IMR-90 (cell line): ENCODE measurements at regions not wholly inside any gene's neighbourhood (a gene's known extent, or its start where the extent isn't known, plus 50 kb on each side); places are given as distances from the start of the nearest gene placed in this dataset.

ENCODE experiments used
- ATAC-seq: fragments of 200-7000 bp; cut with Tn5 transposase; 2 replicates; pipeline ENCODE4 v1.9.1; 2020; ENCODE audit warnings: low read depth, mild to moderate bottlenecking, moderate library complexity
- BruUV-seq: library from RNA; stranded (reverse); fragments of 400-500 nt; replicated peaks from 2 replicates; lab custom pipeline; 2021; lab: Mats Ljungman, UMichigan
- CTCF ChIA-PET: fragments of 300-600 bp; formaldehyde crosslinking; extraction: SDS; loops from one replicate; lab custom pipeline; 2021; ENCODE audit warnings: antibody characterized with exemption; lab: Yijun Ruan, JAX
- POLR2A ChIA-PET: fragments of 300-600 bp; sonication (Branson Sonifier 250); formaldehyde crosslinking; loops from one replicate; lab custom pipeline; 2022; ENCODE audit warnings: antibody characterized with exemption; ENCODE audit not compliant: unreplicated experiment; lab: Charles Lee
- DNase-seq: peaks from one replicate; pipeline ENCODE4 v3.0.0; 2013
- H2AFZ ChIP-seq: replicated peaks from 2 replicates; pipeline ENCODE3; 2013; ENCODE audit warnings: low read length, mild to moderate bottlenecking; ENCODE audit not compliant: poor library complexity
- H2AK5ac ChIP-seq: 2 replicates; pipeline ENCODE4 v1.6.1; 2013; ENCODE audit warnings: low read depth, low read length, inconsistent platforms
- H2AK9ac ChIP-seq: replicated peaks from 2 replicates; pipeline ENCODE3; 2013; ENCODE audit warnings: mild to moderate bottlenecking, low read depth, low read length, moderate library complexity; ENCODE audit not compliant: poor library complexity
- H2BK120ac ChIP-seq: 2 replicates; pipeline ENCODE4 v1.6.1; 2013; ENCODE audit warnings: low read depth, low read length, inconsistent platforms
- H2BK15ac ChIP-seq: 3 replicates; pipeline ENCODE4 v1.6.1; 2013; ENCODE audit warnings: low read depth, low read length, inconsistent platforms
- H2BK20ac ChIP-seq: 2 replicates; pipeline ENCODE4 v1.6.1; 2013; ENCODE audit warnings: low read depth, mild to moderate bottlenecking, inconsistent platforms, low read length, moderate library complexity
- H2BK5ac ChIP-seq: 2 replicates; pipeline ENCODE4 v1.6.1; 2013; ENCODE audit warnings: mild to moderate bottlenecking, low read depth, low read length, inconsistent platforms; ENCODE audit not compliant: poor library complexity, severe bottlenecking
- H3K14ac ChIP-seq: replicated peaks from 2 replicates; pipeline ENCODE4 v1.6.1; 2013; ENCODE audit warnings: low read depth, low read length, inconsistent platforms
- H3K18ac ChIP-seq: 2 replicates; pipeline ENCODE4 v1.6.1; 2013; ENCODE audit warnings: low read depth, low read length, control low read depth
- H3K23ac ChIP-seq: 2 replicates; pipeline ENCODE4 v1.6.1; 2013; ENCODE audit warnings: low read depth, low read length, inconsistent platforms
- H3K27ac ChIP-seq: 2 replicates; pipeline ENCODE4 v1.5.1; 2013; ENCODE audit warnings: mild to moderate bottlenecking, control low read depth, low read length; ENCODE audit not compliant: insufficient read depth
- H3K27me3 ChIP-seq: 2 replicates; pipeline ENCODE4 v1.6.1; 2013; ENCODE audit warnings: low read length; ENCODE audit not compliant: control insufficient read depth, insufficient read depth
- H3K36me3 ChIP-seq: 2 replicates; pipeline ENCODE4 v1.6.1; 2013; ENCODE audit warnings: low read length, mixed read lengths; ENCODE audit not compliant: control insufficient read depth, insufficient read depth
- H3K4ac ChIP-seq: 2 replicates; pipeline ENCODE4 v1.6.1; 2013; ENCODE audit warnings: low read depth, low read length, inconsistent platforms
- H3K4me1 ChIP-seq: 2 replicates; pipeline ENCODE4 v1.6.1; 2013; ENCODE audit warnings: low read length, mixed read lengths; ENCODE audit not compliant: control insufficient read depth, insufficient read depth
- H3K4me2 ChIP-seq: 2 replicates; pipeline ENCODE4 v1.6.1; 2013; ENCODE audit warnings: low read depth, mild to moderate bottlenecking, control low read depth, low read length, moderate library complexity
- H3K4me3 ChIP-seq: 2 replicates; pipeline ENCODE4 v1.5.1; 2013; ENCODE audit warnings: low read depth, mild to moderate bottlenecking, control low read depth, low read length, moderate library complexity; ENCODE audit not compliant: insufficient read depth
- H3K56ac ChIP-seq: 2 replicates; pipeline ENCODE4 v1.6.1; 2013; ENCODE audit warnings: low read length, inconsistent platforms; ENCODE audit not compliant: insufficient read depth; ENCODE audit errors: extremely low read depth
- H3K79me1 ChIP-seq, 2 experiments: 2 replicates each; pipeline ENCODE4 v1.6.1; 2013; ENCODE audit warnings: low read length in 2 of 2, inconsistent platforms in 1 of 2, low read depth in 1 of 2
- H3K9ac ChIP-seq: 2 replicates; pipeline ENCODE4 v1.6.1; 2013; ENCODE audit warnings: low read depth, low read length, control low read depth
- H3K9me1 ChIP-seq: 2 replicates; pipeline ENCODE4 v1.6.1; 2013; ENCODE audit warnings: low read length, inconsistent platforms; ENCODE audit not compliant: insufficient read depth
- H3K9me3 ChIP-seq: 2 replicates; pipeline ENCODE4 v1.6.1; 2013; ENCODE audit warnings: low read length; ENCODE audit not compliant: control insufficient read depth, insufficient read depth
- H4K20me1 ChIP-seq: 2 replicates; pipeline ENCODE4 v1.6.1; 2013; ENCODE audit warnings: low read length, inconsistent platforms; ENCODE audit not compliant: insufficient read depth
- H4K5ac ChIP-seq: 2 replicates; pipeline ENCODE4 v1.6.1; 2013; ENCODE audit warnings: mild to moderate bottlenecking, low read depth, low read length, control low read depth
- H4K8ac ChIP-seq, 2 experiments: 2 replicates each; pipeline ENCODE4 v1.6.1; 2013; ENCODE audit warnings: low read depth in 2 of 2, low read length in 2 of 2, control low read depth in 1 of 2, inconsistent platforms in 1 of 2
- H4K91ac ChIP-seq: 2 replicates; pipeline ENCODE4 v1.6.1; 2013; ENCODE audit warnings: low read depth, low read length, inconsistent platforms; ENCODE audit not compliant: insufficient read depth
- BHLHE40 ChIP-seq: fragments of 150-350 bp; IDR thresholded peaks from 2 replicates; pipeline ENCODE4 v1.6.1; 2016; ENCODE audit warnings: mild to moderate bottlenecking, low read depth, low read length
- CEBPB ChIP-seq: IDR thresholded peaks from 2 replicates; pipeline ENCODE4 v1.6.1; 2012; ENCODE audit warnings: low read depth, low read length, improper control_type of control experiment
- CHD1 ChIP-seq: IDR thresholded peaks from 2 replicates; pipeline ENCODE4 v1.6.1; 2012; ENCODE audit warnings: low read depth, low read length, improper control_type of control experiment
- CTCF ChIP-seq: conservative IDR thresholded peaks from 2 replicates; pipeline ENCODE4 v1.5.1; 2012; ENCODE audit warnings: mild to moderate bottlenecking, low read depth, low read length, improper control_type of control experiment
- ELK1 ChIP-seq: fragments of 150-350 bp; IDR thresholded peaks from 2 replicates; pipeline ENCODE4 v1.6.1; 2016; ENCODE audit warnings: low read depth, mild to moderate bottlenecking, low read length, moderate library complexity, borderline replicate concordance
- FOS ChIP-seq: fragments of 150-350 bp; IDR thresholded peaks from 2 replicates; pipeline ENCODE4 v1.6.1; 2016; ENCODE audit warnings: low read depth, low read length
- MAFK ChIP-seq: IDR thresholded peaks from 2 replicates; pipeline ENCODE4 v1.6.1; 2012; ENCODE audit warnings: low read depth, low read length, improper control_type of control experiment
- MAZ ChIP-seq: IDR thresholded peaks from 2 replicates; pipeline ENCODE4 v1.6.1; 2012; ENCODE audit warnings: low read depth, mild to moderate bottlenecking, low read length, improper control_type of control experiment, moderate library complexity, borderline replicate concordance
- MXI1 ChIP-seq: IDR thresholded peaks from 2 replicates; pipeline ENCODE4 v1.6.1; 2012; ENCODE audit warnings: low read depth, mild to moderate bottlenecking, low read length, moderate library complexity, borderline replicate concordance
- NFE2L2 ChIP-seq: fragments of 150-350 bp; IDR thresholded peaks from 2 replicates; pipeline ENCODE4 v1.6.1; 2016; ENCODE audit warnings: low read depth, mild to moderate bottlenecking, low read length
- POLR2A ChIP-seq: IDR thresholded peaks from 2 replicates; pipeline ENCODE4 v1.6.1; 2012; ENCODE audit warnings: mild to moderate bottlenecking, low read depth, low read length
- RAD21 ChIP-seq: IDR thresholded peaks from 2 replicates; pipeline ENCODE4 v1.6.1; 2012; ENCODE audit warnings: low read length, improper control_type of control experiment
- RCOR1 ChIP-seq: IDR thresholded peaks from 2 replicates; pipeline ENCODE4 v1.6.1; 2012; ENCODE audit warnings: mild to moderate bottlenecking, low read length, improper control_type of control experiment; ENCODE audit not compliant: insufficient replicate concordance
- RFX5 ChIP-seq: IDR thresholded peaks from 2 replicates; pipeline ENCODE4 v1.8.0; 2012; ENCODE audit warnings: low read depth, mild to moderate bottlenecking, low read length, moderate library complexity
- SMC3 ChIP-seq: fragments of 150-350 bp; IDR thresholded peaks from 2 replicates; pipeline ENCODE4 v1.6.1; 2016; ENCODE audit warnings: low read depth, mild to moderate bottlenecking, antibody characterized with exemption, low read length, moderate library complexity
- USF2 ChIP-seq: fragments of 150-350 bp; IDR thresholded peaks from 2 replicates; pipeline ENCODE4 v1.6.1; 2017; ENCODE audit warnings: mild to moderate bottlenecking, antibody characterized with exemption, low read length, low read depth
- WGBS, 2 experiments: methylation state at CpG; one replicate each; pipeline versions ENCODE4 v1.1.5 to v1.1.7; 2013; ENCODE audit warnings: missing lambda C conversion rate in 2 of 2; ENCODE audit not compliant: insufficient read length in 1 of 2; ENCODE audit errors: extremely low coverage in 2 of 2; 5-methylcytosine and 5-hydroxymethylcytosine counted together
- dilution Hi-C: fragments of 300-500 bp; cut with HindIII; formaldehyde crosslinking; loops from one replicate; pipeline ENCODE4 v1.14.3; 2018; ENCODE audit warnings: low sequenced_read_pairs; ENCODE audit not compliant: unreplicated experiment
- in situ Hi-C: fragments of 300-500 bp; cut with MboI; formaldehyde crosslinking; loops from 3 replicates; pipeline ENCODE4 v1.14.3; 2019; ENCODE audit warnings: low sequenced_read_pairs, inconsistent platforms, mixed read lengths
- intact Hi-C: fragments of 100-400 bp; cut with micrococcal nuclease; formaldehyde crosslinking; loops from 2 replicates; pipeline ENCODE4 v1.10.0; 2022

- Histone ChIP-seq H2BK120ac (no peak overlapping the region), H3K4me1 (no peaks in the 10 kb centered on the region), H2AK9ac (no peak overlapping the region), H4K8ac (no peak overlapping the region), H3K23ac (no peak overlapping the region), H4K20me1 (no peaks in the 10 kb centered on the region), H3K27ac (no peak overlapping the region), H2AFZ (no peak overlapping the region), H3K4me3 (no peak overlapping the region), H2BK20ac (no peak overlapping the region), H2AK5ac (no peak overlapping the region), H3K9ac (no peak overlapping the region), H4K5ac (no peak overlapping the region), H3K9me3 (no peaks in the 10 kb centered on the region), H3K36me3 (no peaks in the 10 kb centered on the region), H3K14ac (no peak overlapping the region), H3K79me1 (no peaks in the 10 kb centered on the region), H3K9me1 (no peaks in the 10 kb centered on the region), H3K56ac (no peak overlapping the region), H2BK15ac (no peak overlapping the region), H3K4me2 (no peak overlapping the region), H3K18ac (no peak overlapping the region), H3K4ac (no peak overlapping the region), H4K91ac (no peak overlapping the region), H2BK5ac (no peak overlapping the region), H3K27me3 (no peaks in the 10 kb centered on the region)
- ATAC-seq (no peak), DNase-seq (no peak)
- dilution Hi-C loops = no loop called here
- in situ Hi-C loops = no loop called here
- intact Hi-C loops = no loop called here
- TF ChIP-seq MAFK (no peak), CTCF (no peak), SMC3 (no peak), BHLHE40 (no peak), FOS (no peak), MAZ (no peak), CHD1 (no peak), CEBPB (no peak), NFE2L2 (no peak), POLR2A (no peak), RFX5 (no peak), RAD21 (no peak), RCOR1 (no peak), USF2 (no peak), MXI1 (no peak), ELK1 (no peak)
- WGBS, 2 experiments = no CpG with 5 or more reads among the region's 3 CpGs
- POLR2A ChIA-PET = no interaction called here
- CTCF ChIA-PET = no interaction called here
- BruUV-seq = no TSS peak
These were observed 94.1 kb upstream of the BMP5 start for GRCh38 chr6:55969526-55969925.
